NCI-H146 treated with DMSO at 0.1 percent for 48 hours (cell line): ENCODE measurements at regions not wholly inside any gene's neighbourhood (a gene's known extent, or its start where the extent isn't known, plus 50 kb on each side); places are given as distances from the start of the nearest gene placed in this dataset.
"Not testable (repeated sequence)": the region's sequence is repeated elsewhere in the genome, so short reads cannot be mapped to it uniquely, and the experiment has no call there.

Source experiments
- DNase-seq: peaks from one replicate; lab custom pipeline; 2025; ENCODE audit not compliant: unreplicated experiment; lab: John Stamatoyannopoulos, UW

GRCh38 chr1:10939654-10940450 is 72.6 kb upstream of the TARDBP start:
- DNase-seq: no peak

GRCh38 chr1:10940451-10940804 is 72.0 kb upstream of the TARDBP start:
- no peak for DNase-seq

GRCh38 chr1:10940838-10941237 is 71.6 kb upstream of the TARDBP start:
- DNase-seq: no peak

GRCh38 chr1:10941891-10942541 is 70.4 kb upstream of the TARDBP start:
- no peak for DNase-seq

GRCh38 chr1:10942542-10942912 is 69.9 kb upstream of the TARDBP start:
- no peak for DNase-seq

GRCh38 chr1:10943041-10943440 is 69.4 kb upstream of the TARDBP start:
- DNase-seq: no peak

- DNase-seq: peak; percentile 50
These were observed 68.3 kb upstream of the TARDBP start for GRCh38 chr1:10943991-10944730.

- DNase-seq: no peak
These were observed 66.4 kb upstream of the TARDBP start for GRCh38 chr1:10945991-10946509.

- no peak for DNase-seq
These were observed 65.3 kb upstream of the TARDBP start for GRCh38 chr1:10947181-10947580.

- DNase-seq: no peak
These were observed 64.6 kb upstream of the TARDBP start for GRCh38 chr1:10947691-10948462.

- DNase-seq: no peak
These were observed 64.0 kb upstream of the TARDBP start for GRCh38 chr1:10948463-10948775.

GRCh38 chr1:10950316-10951172 is 61.9 kb upstream of the TARDBP start:
- DNase-seq: no peak

GRCh38 chr1:10951298-10951697 is 61.2 kb upstream of the TARDBP start:
- not testable (repeated sequence) for DNase-seq

- DNase-seq: no peak
These were observed 60.5 kb upstream of the TARDBP start for GRCh38 chr1:10951961-10952360.

GRCh38 chr1:10953505-10954193 is 58.8 kb upstream of the TARDBP start:
- DNase-seq: no peak

- DNase-seq: no peak
These were observed 55.3 kb upstream of the TARDBP start for GRCh38 chr1:10957133-10957532.

- DNase-seq: peak; percentile 90
These were observed 53.8 kb upstream of the TARDBP start for GRCh38 chr1:10958614-10959013.

- DNase-seq: peak; percentile 16
These were observed 51.8 kb upstream of the TARDBP start for GRCh38 chr1:10960411-10961299.
